Stomach (tissue), 8 donors: ENCODE measurements at regions not wholly inside any gene's neighbourhood (a gene's known extent, or its start where the extent isn't known, plus 50 kb on each side); places are given as distances from the start of the nearest gene placed in this dataset.

Experiments used
- DNase-seq, 2 donors: peaks; one replicate each; pipeline versions ENCODE4 v3.0.0 to v3.0.0-alpha.2; 2013 to 2019
- H3K27ac ChIP-seq, 5 donors: fragments of 200-600 bp in 4 of 5; sonication (generic) in 4 of 5; one replicate each; pipeline ENCODE4 v1.5.1; 2013 to 2019; ENCODE audit warnings: mild to moderate bottlenecking in 1 of 5, moderate library complexity in 1 of 5
- H3K27me3 ChIP-seq, 3 donors: fragments of 200-600 bp; sonication (generic); one replicate each; pipeline ENCODE4 v1.5.1; 2017 to 2019; ENCODE audit warnings: mixed run types in 1 of 3
- H3K36me3 ChIP-seq, 4 donors: fragments of 200-600 bp; sonication (generic); 1 replicate in 3 of 4; 2 replicates in 1 of 4; pipeline ENCODE4 v1.5.1; 2016 to 2019
- H3K4me1 ChIP-seq, 4 donors: fragments of 200-600 bp; sonication (generic); one replicate each; pipeline ENCODE4 v1.5.1; 2016 to 2019
- H3K4me3 ChIP-seq, 4 donors: fragments of 200-600 bp; sonication (generic) in 3 of 4; one replicate each; pipeline ENCODE4 v1.5.1; 2016 to 2019; ENCODE audit warnings: mild to moderate bottlenecking in 1 of 4
- H3K9me3 ChIP-seq, 4 donors: fragments of 200-600 bp; sonication (generic); one replicate each; pipeline ENCODE4 v1.5.1; 2016 to 2019
- CTCF ChIP-seq, 7 experiments: fragments of 450-650 bp in 4 of 7; fragments of 200-600 bp in 3 of 7; sonication (generic) in 3 of 7; IDR thresholded peaks; one replicate each; pipeline ENCODE4 v1.5.1; 2016 to 2019; ENCODE audit warnings: antibody characterized with exemption in 7 of 7, control low read depth in 2 of 7, mild to moderate bottlenecking in 1 of 7
- EP300 ChIP-seq: sonication (generic); formaldehyde crosslinking; IDR thresholded peaks from one replicate; pipeline ENCODE4 v1.6.1; 2017; ENCODE audit warnings: antibody characterized with exemption
- POLR2A ChIP-seq, 4 donors: fragments of 450-650 bp; IDR thresholded peaks; one replicate each; pipeline ENCODE4 v1.6.1; 2016; ENCODE audit warnings: antibody characterized with exemption in 4 of 4, control low read depth in 2 of 4, mild to moderate bottlenecking in 1 of 4, moderate library complexity in 1 of 4
- POLR2AphosphoS5 ChIP-seq, 3 donors: sonication (generic); formaldehyde crosslinking; IDR thresholded peaks; one replicate each; pipeline ENCODE4 v1.6.1; 2016; ENCODE audit warnings: antibody characterized with exemption in 3 of 3
- WGBS, 5 donors: extraction: QIAGEN DNeasy Blood & Tissue Kit in 3 of 5; methylation state at CpG; one replicate each; pipeline versions ENCODE4 v1.1.5 to v1.1.7; 2013 to 2018; 5-methylcytosine and 5-hydroxymethylcytosine counted together
- intact Hi-C: fragments of 100-400 bp; cut with DNase I; formaldehyde crosslinking; loops from one replicate; pipeline ENCODE4 v1.15.1; 2023; ENCODE audit warnings: low total_unique reads
- donor health status: healthy with polysubstance abuse.
- donor health status: Bipolar disorder and iron deficiency.
- donor health status: healthy.

DNA sequence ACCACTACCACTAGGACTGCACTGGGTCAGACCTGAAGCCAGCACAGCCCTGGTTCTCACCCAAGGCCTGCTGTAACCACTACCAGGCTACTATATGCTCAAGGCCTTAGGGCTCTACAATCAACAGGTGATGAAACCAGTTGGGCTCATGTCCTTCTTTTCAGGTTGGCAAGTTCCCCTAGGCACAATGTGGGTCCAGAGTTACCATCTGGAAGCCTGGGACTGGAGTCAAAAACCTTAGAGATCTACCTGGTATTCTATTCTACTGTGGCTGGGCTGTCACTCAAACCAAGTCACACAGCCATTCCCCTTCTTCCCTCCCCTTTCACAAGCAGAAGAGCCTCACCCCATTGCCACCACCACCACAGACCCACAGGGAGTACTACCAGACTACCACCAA is 175.6 kb downstream of the RELL1 start:
- Histone ChIP-seq H3K27ac (no peak overlapping the region), H3K4me1 (no peaks in the 10 kb centered on the region), H3K4me3 (no peak overlapping the region), H3K36me3 (no peaks in the 10 kb centered on the region), H3K9me3 (peaks cover 0 to 13% (median 4%) of the 10 kb centered on the region in 4 donors), H3K27me3 (no peaks in the 10 kb centered on the region)
- DNase-seq: no peak
- TF ChIP-seq POLR2A (IDR thresholded peaks at IDR 0.05): no peak
- no peak for TF ChIP-seq POLR2AphosphoS5 (IDR thresholded peaks at IDR 0.05)
- no peak for TF ChIP-seq CTCF (IDR thresholded peaks at IDR 0.05)
- intact Hi-C loops: no loop called here

DNA sequence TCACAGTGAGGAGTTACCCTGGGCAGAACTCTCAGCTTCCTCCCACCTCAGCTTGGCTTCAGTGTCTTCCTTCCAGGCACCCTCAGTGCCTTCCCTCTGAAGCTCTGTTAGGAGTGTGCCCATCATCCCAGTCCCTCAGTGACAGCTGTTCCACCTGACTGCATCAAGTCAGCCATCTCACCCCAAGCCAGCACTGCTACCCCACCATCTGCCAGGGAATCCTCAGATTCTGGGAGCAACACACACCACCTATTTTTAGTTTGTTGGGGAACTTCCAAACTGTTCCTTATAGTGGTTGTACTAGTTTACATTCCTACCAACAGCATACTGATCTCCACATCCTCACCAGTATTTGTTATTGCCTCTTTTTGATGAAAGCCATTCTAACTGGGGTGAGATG is 182.9 kb downstream of the RELL1 start:
- no peak for TF ChIP-seq POLR2A (IDR thresholded peaks at IDR 0.05)
- TF ChIP-seq POLR2AphosphoS5 (IDR thresholded peaks at IDR 0.05): no peak
- TF ChIP-seq CTCF (IDR thresholded peaks at IDR 0.05): no peak
- no peak for TF ChIP-seq EP300
- intact Hi-C loops: no loop called here

GRCh38 chr4:37502070-37502469 is 184.1 kb downstream of the RELL1 start:
- 90 to 100% (median 96%) methylated on average over 2 to 8 of the region's 8 CpGs for WGBS, 5 donors
- Histone ChIP-seq H3K9me3 (peaks cover 0 to 5% (median 0%) of the 10 kb centered on the region in 4 donors), H3K27ac (no peak overlapping the region), H3K4me3 (no peak overlapping the region), H3K27me3 (no peaks in the 10 kb centered on the region), H3K36me3 (no peaks in the 10 kb centered on the region), H3K4me1 (no peaks in the 10 kb centered on the region)
- intact Hi-C loops: no loop called here
- no peak for DNase-seq
- TF ChIP-seq EP300 (no peak), POLR2A (IDR thresholded peaks at IDR 0.05) (no peak), POLR2AphosphoS5 (IDR thresholded peaks at IDR 0.05) (no peak), CTCF (IDR thresholded peaks at IDR 0.05) (no peak)

More for the DNA sequence above, 182.9 kb downstream of the RELL1 start:
- H3K27me3 ChIP-seq: no peaks in the 10 kb centered on the region
- no peaks in the 10 kb centered on the region for H3K4me1 ChIP-seq
- peaks cover 0 to under 1% (median 0%) of the 10 kb centered on the region in 4 donors for H3K9me3 ChIP-seq
- DNase-seq: no peak
- H3K27ac ChIP-seq: no peak overlapping the region
- H3K36me3 ChIP-seq: no peaks in the 10 kb centered on the region
- no peak overlapping the region for H3K4me3 ChIP-seq
